ENCODE measurements at regions not wholly inside any gene's neighbourhood (a gene's known extent, or its start where the extent isn't known, plus 50 kb on each side); places are given as distances from the start of the nearest gene placed in this dataset.
A peak's percentile ranks its signal among the peaks of the same experiment; 100 is the strongest.

DNA sequence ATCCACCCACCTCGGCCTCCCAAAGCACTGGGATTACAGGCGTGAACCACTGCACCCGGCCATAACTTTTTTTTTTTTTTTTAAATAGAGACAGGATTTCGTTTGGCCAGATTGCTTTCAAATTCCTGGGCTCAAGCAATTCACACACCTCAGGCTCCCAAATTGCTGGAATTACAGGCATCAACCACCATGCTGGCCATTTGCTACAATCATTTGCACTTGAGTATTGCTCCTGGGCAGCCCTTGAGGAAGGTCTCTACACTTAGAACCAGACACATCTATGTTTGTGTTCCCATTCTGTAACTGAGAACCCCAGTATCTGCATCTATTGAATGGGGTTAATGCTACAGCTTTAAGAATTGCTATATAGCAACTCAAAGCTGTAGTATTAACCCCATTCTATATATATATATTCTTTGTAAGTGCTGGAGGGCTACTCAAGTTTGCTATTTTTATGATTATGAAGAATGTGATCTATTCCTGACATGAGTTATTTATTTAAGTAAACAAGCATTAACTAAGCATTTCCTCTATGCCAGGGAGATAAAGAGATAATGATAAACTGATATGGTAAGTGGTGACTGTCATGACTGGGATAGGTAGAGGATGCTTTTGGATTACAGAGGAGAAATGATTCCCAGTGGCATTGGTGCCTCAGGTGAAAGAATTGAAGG lies 496.5 kb upstream of the TNC start:
- 85% methylated on average over 4 of the region's 4 CpGs for WGBS (ENCODE audit: low lambda C conversion rate)
- H3K79me2 ChIP-seq (ENCODE audit: insufficient read depth), result 0 out of 2 replicates have a peak, but pooled peaks cover 4% of the 10 kb centered on the region
- ChIA-PET POLR2A (no interaction called here), CTCF (interaction anchor here (2.1 kb wide), 1 partner anchor 21 kb away, joined by 13 read pairs; no protein-coding TSS in a partner anchor)
- peaks cover 36% of the 10 kb centered on the region for H3F3A ChIP-seq (replicated peaks; ENCODE audit: insufficient read depth)
- H3K4me2 ChIP-seq, result peak overlapping the region; percentile 65; the same call in 1 of the 2 replicates
- H3K9me3 ChIP-seq, result no peaks in the 10 kb centered on the region
- H3K9me2 ChIP-seq, result no peaks in the 10 kb centered on the region
- H2AFZ ChIP-seq (ENCODE audit: low read depth), result no peak overlapping the region
- H3K36me3 ChIP-seq (replicated peaks in 1 of 2; ENCODE audit: control insufficient read depth in 1 of 2, insufficient read depth in 2 of 2, low read length in 1 of 2), result peaks cover 0 to 6% of the 10 kb centered on the region in 2 experiments
- H3K9ac ChIP-seq, result peak overlapping the region; percentile 86; the same call in 1 of the 2 replicates
- no peak overlapping the region for H3K4me3 ChIP-seq (ENCODE audit: low read depth in 2 of 2, low read length in 1 of 2)
- no peaks in the 10 kb centered on the region for H3K27me3 ChIP-seq (ENCODE audit: insufficient read depth)
- no peak for DNase-seq
- no peaks in the 10 kb centered on the region for H4K20me1 ChIP-seq (ENCODE audit: insufficient read depth)
- H3K27ac ChIP-seq (ENCODE audit: low read depth in 2 of 2, low read length in 1 of 2), result peak overlapping the region; percentile 71 to 100; a peak in 3 of 4 replicates
- peaks cover 0 to 31% of the 10 kb centered on the region in 2 experiments; a peak in 2 of 4 replicates for H3K4me1 ChIP-seq (ENCODE audit: control insufficient read depth in 1 of 2, insufficient read depth in 2 of 2, low read depth in 1 of 2, low read length in 1 of 2)
- TF ChIP-seq GATA2 (CRISPR knock-in tag; IDR thresholded peaks at IDR 0.05) (no peak), FOSL2 (IDR thresholded peaks at IDR 0.05; ENCODE audit: borderline replicate concordance, low read depth) (no peak), RCOR1 (IDR thresholded peaks at IDR 0.05; ENCODE audit: low read length) (no peak), EP300 (IDR thresholded peaks at IDR 0.05; ENCODE audit: borderline replicate concordance in 1 of 2, low read depth in 1 of 2, low read length in 1 of 2) (no peak), TCF12 (IDR thresholded peaks at IDR 0.05) (no peak), RXRA (IDR thresholded peaks at IDR 0.05; ENCODE audit: borderline replicate concordance, low read depth) (no peak), ELF1 (IDR thresholded peaks at IDR 0.05) (no peak), FOXJ3 (CRISPR knock-in tag; IDR thresholded peaks at IDR 0.05) (no peak), POLR2AphosphoS5 (IDR thresholded peaks at IDR 0.05; ENCODE audit: low read depth, low read length) (no peak), MEF2A (IDR thresholded peaks at IDR 0.05; ENCODE audit: borderline replicate concordance, low read depth) (no peak), PBX3 (IDR thresholded peaks at IDR 0.05) (0 out of 2 replicates have a peak, but pooled peaks have one; percentile 12), NFIC (IDR thresholded peaks at IDR 0.05; ENCODE audit: borderline replicate concordance) (0 out of 2 replicates have a peak, but pooled peaks have one; percentile 5)
- TF ChIP-seq, protein P1, sequence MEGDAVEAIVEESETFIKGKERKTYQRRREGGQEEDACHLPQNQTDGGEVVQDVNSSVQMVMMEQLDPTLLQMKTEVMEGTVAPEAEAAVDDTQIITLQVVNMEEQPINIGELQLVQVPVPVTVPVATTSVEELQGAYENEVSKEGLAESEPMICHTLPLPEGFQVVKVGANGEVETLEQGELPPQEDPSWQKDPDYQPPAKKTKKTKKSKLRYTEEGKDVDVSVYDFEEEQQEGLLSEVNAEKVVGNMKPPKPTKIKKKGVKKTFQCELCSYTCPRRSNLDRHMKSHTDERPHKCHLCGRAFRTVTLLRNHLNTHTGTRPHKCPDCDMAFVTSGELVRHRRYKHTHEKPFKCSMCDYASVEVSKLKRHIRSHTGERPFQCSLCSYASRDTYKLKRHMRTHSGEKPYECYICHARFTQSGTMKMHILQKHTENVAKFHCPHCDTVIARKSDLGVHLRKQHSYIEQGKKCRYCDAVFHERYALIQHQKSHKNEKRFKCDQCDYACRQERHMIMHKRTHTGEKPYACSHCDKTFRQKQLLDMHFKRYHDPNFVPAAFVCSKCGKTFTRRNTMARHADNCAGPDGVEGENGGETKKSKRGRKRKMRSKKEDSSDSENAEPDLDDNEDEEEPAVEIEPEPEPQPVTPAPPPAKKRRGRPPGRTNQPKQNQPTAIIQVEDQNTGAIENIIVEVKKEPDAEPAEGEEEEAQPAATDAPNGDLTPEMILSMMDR (IDR thresholded peaks at IDR 0.05), result no peak

GRCh38 chr9:115615000-115615401 lies 497.0 kb upstream of the TNC start:
- Histone ChIP-seq H3K9me2 (no peaks in the 10 kb centered on the region), H3K27me3 (ENCODE audit: insufficient read depth) (no peaks in the 10 kb centered on the region), H3K27ac (ENCODE audit: low read depth in 2 of 2, low read length in 1 of 2) (peak overlapping the region; percentile 71 to 100; a peak in 3 of 4 replicates), H3K9ac (peak overlapping the region; percentile 86), H3K9me3 (no peaks in the 10 kb centered on the region), H3K4me1 (ENCODE audit: control insufficient read depth in 1 of 2, insufficient read depth in 2 of 2, low read depth in 1 of 2, low read length in 1 of 2) (peaks cover 0 to 31% of the 10 kb centered on the region in 2 experiments; a peak in 2 of 4 replicates), H3K36me3 (replicated peaks in 1 of 2; ENCODE audit: control insufficient read depth in 1 of 2, insufficient read depth in 2 of 2, low read length in 1 of 2) (peaks cover 0 to 6% of the 10 kb centered on the region in 2 experiments), H3K4me3 (ENCODE audit: low read depth in 2 of 2, low read length in 1 of 2) (no peak overlapping the region), H3K79me2 (ENCODE audit: insufficient read depth) (0 out of 2 replicates have a peak, but pooled peaks cover 4% of the 10 kb centered on the region), H3F3A (replicated peaks; ENCODE audit: insufficient read depth) (peaks cover 36% of the 10 kb centered on the region), H4K20me1 (ENCODE audit: insufficient read depth) (no peaks in the 10 kb centered on the region), H2AFZ (ENCODE audit: low read depth) (no peak overlapping the region), H3K4me2 (peak overlapping the region; percentile 65)
- CTCF ChIA-PET, result interaction anchor here (2.1 kb wide), 1 partner anchor 22 kb away, joined by 13 read pairs; no protein-coding TSS in a partner anchor
- no peak for DNase-seq
- WGBS (ENCODE audit: low lambda C conversion rate), result 50% methylated on average over 3 of the region's 3 CpGs
- TF ChIP-seq IRF3 (IDR thresholded peaks at IDR 0.05; ENCODE audit: low read depth, low read length), result no peak
- TF ChIP-seq, protein P2, sequence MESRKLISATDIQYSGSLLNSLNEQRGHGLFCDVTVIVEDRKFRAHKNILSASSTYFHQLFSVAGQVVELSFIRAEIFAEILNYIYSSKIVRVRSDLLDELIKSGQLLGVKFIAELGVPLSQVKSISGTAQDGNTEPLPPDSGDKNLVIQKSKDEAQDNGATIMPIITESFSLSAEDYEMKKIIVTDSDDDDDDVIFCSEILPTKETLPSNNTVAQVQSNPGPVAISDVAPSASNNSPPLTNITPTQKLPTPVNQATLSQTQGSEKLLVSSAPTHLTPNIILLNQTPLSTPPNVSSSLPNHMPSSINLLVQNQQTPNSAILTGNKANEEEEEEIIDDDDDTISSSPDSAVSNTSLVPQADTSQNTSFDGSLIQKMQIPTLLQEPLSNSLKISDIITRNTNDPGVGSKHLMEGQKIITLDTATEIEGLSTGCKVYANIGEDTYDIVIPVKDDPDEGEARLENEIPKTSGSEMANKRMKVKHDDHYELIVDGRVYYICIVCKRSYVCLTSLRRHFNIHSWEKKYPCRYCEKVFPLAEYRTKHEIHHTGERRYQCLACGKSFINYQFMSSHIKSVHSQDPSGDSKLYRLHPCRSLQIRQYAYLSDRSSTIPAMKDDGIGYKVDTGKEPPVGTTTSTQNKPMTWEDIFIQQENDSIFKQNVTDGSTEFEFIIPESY (IDR thresholded peaks at IDR 0.05; ENCODE audit: borderline replicate concordance, low read depth), result no peak
- POLR2A ChIA-PET, result no interaction called here

All from SK-N-SH (cell line).